ENCODE measurements at regions not wholly inside any gene's neighbourhood (a gene's known extent, or its start where the extent isn't known, plus 50 kb on each side); places are given as distances from the start of the nearest gene placed in this dataset.

GRCh38 chr6:28653876-28654275 lies 128.2 kb downstream of the GPX5 start:
- no peaks in the 10 kb centered on the region for H3K27me3 ChIP-seq (ENCODE audit: insufficient read depth, low read depth, severe bottlenecking)
- H3K36me3 ChIP-seq: no peaks in the 10 kb centered on the region
- no peaks in the 10 kb centered on the region for H3K9me3 ChIP-seq (ENCODE audit: severe bottlenecking)
- no peak overlapping the region for H3K27ac ChIP-seq
- TF ChIP-seq CTCF (IDR thresholded peaks at IDR 0.05; ENCODE audit: low read depth, low read length): no peak
- no peak for DNase-seq
- H3K4me3 ChIP-seq (ENCODE audit: low read depth, low read length): no peak overlapping the region

- no peak for DNase-seq
- TF ChIP-seq CTCF (IDR thresholded peaks at IDR 0.05; ENCODE audit: low read depth, low read length): no peak
- H3K36me3 ChIP-seq: no peaks in the 10 kb centered on the region
- no peaks in the 10 kb centered on the region for H3K9me3 ChIP-seq (ENCODE audit: severe bottlenecking)
- H3K27ac ChIP-seq: no peak overlapping the region
- H3K27me3 ChIP-seq (ENCODE audit: insufficient read depth, low read depth, severe bottlenecking): no peaks in the 10 kb centered on the region
- H3K4me3 ChIP-seq (ENCODE audit: low read depth, low read length): no peak overlapping the region
Measured at GRCh38 chr6:28655164-28655563, 129.5 kb downstream of the GPX5 start.

GRCh38 chr6:28656715-28657114 lies 131.0 kb downstream of the GPX5 start:
- Histone ChIP-seq H3K36me3 (no peaks in the 10 kb centered on the region), H3K27me3 (ENCODE audit: insufficient read depth, low read depth, severe bottlenecking) (no peaks in the 10 kb centered on the region), H3K27ac (no peak overlapping the region), H3K9me3 (ENCODE audit: severe bottlenecking) (no peaks in the 10 kb centered on the region), H3K4me3 (ENCODE audit: low read depth, low read length) (no peak overlapping the region)
- DNase-seq: no peak
- TF ChIP-seq CTCF (IDR thresholded peaks at IDR 0.05; ENCODE audit: low read depth, low read length): no peak

- no peaks in the 10 kb centered on the region for H3K9me3 ChIP-seq (ENCODE audit: severe bottlenecking)
- no peaks in the 10 kb centered on the region for H3K36me3 ChIP-seq
- TF ChIP-seq CTCF (IDR thresholded peaks at IDR 0.05; ENCODE audit: low read depth, low read length): no peak
- H3K27ac ChIP-seq: no peak overlapping the region; the same call in 1 of the 2 replicates
- H3K4me3 ChIP-seq (ENCODE audit: low read depth, low read length): peak overlapping the region; percentile 93
- DNase-seq: no peak
- H3K27me3 ChIP-seq (ENCODE audit: insufficient read depth, low read depth, severe bottlenecking): no peaks in the 10 kb centered on the region
Measured at GRCh38 chr6:28657381-28657768, 131.7 kb downstream of the GPX5 start.

GRCh38 chr6:28657769-28658465 lies 132.2 kb downstream of the GPX5 start:
- Histone ChIP-seq H3K27ac (no peak overlapping the region; the same call in 1 of the 2 replicates), H3K4me3 (ENCODE audit: low read depth, low read length) (peak overlapping the region; percentile 93)
- peak; percentile 65 for DNase-seq

More at GRCh38 chr6:28657769-28658465, 132.2 kb downstream of the GPX5 start:
- TF ChIP-seq CTCF (IDR thresholded peaks at IDR 0.05; ENCODE audit: low read depth, low read length): no peak
- Histone ChIP-seq H3K9me3 (ENCODE audit: severe bottlenecking) (no peaks in the 10 kb centered on the region), H3K27me3 (ENCODE audit: insufficient read depth, low read depth, severe bottlenecking) (no peaks in the 10 kb centered on the region), H3K36me3 (no peaks in the 10 kb centered on the region)
